GM13977 (cell line): ENCODE measurements at regions not wholly inside any gene's neighbourhood (a gene's known extent, or its start where the extent isn't known, plus 50 kb on each side); places are given as distances from the start of the nearest gene placed in this dataset.
"Not testable (repeated sequence)": the region's sequence is repeated elsewhere in the genome, so short reads cannot be mapped to it uniquely, and the experiment has no call there.

ENCODE experiments used
- DNase-seq: peaks from one replicate; pipeline ENCODE4 v3.0.0; 2012; ENCODE audit warnings: low spot score
- CTCF ChIP-seq: IDR thresholded peaks from 2 replicates; pipeline ENCODE4 v1.5.1; 2012; ENCODE audit warnings: mild to moderate bottlenecking, control low read depth; ENCODE audit not compliant: insufficient read depth; ENCODE audit errors: extremely low read depth, missing control alignments
- in situ Hi-C: fragments of 300-500 bp; cut with MboI; formaldehyde crosslinking; loops from one replicate; pipeline ENCODE4 v1.12.0; 2022; ENCODE audit warnings: low sequenced_read_pairs, low pct_unique_long_range_greater_than_20kb, mixed read lengths, inconsistent platforms; ENCODE audit not compliant: unreplicated experiment

- in situ Hi-C loops, result no loop called here
- no peak for TF ChIP-seq CTCF
- no peak for DNase-seq
Measured at GRCh38 chr12:80015660-80016059, 80.8 kb upstream of the PPP1R12A start.

- DNase-seq, in situ Hi-C loops: not testable (repeated sequence)
Measured at GRCh38 chr12:80003744-80004143, 68.8 kb upstream of the PPP1R12A start.

GRCh38 chr12:80001562-80001961, 66.7 kb upstream of the PPP1R12A start:
- in situ Hi-C loops, result no loop called here
- DNase-seq, result no peak
- TF ChIP-seq CTCF, result no peak

GRCh38 chr12:80000831-80001230, 65.9 kb upstream of the PPP1R12A start:
- in situ Hi-C loops, result no loop called here
- no peak for TF ChIP-seq CTCF

GRCh38 chr12:79998554-79998953, 63.7 kb upstream of the PPP1R12A start:
- in situ Hi-C loops, result no loop called here
- TF ChIP-seq CTCF, result no peak
- no peak for DNase-seq

More at GRCh38 chr12:80000831-80001230, 65.9 kb upstream of the PPP1R12A start:
- DNase-seq, result no peak

- in situ Hi-C loops, result no loop called here
- DNase-seq, result peak; percentile 72
- TF ChIP-seq CTCF, result no peak
Measured at GRCh38 chr12:79997096-79997791, 62.3 kb upstream of the PPP1R12A start.

GRCh38 chr12:79995385-79996084, 60.6 kb upstream of the PPP1R12A start:
- in situ Hi-C loops, DNase-seq: not testable (repeated sequence)
